Thyroid gland (tissue), 4 donors: ENCODE measurements at regions not wholly inside any gene's neighbourhood (a gene's known extent, or its start where the extent isn't known, plus 50 kb on each side); places are given as distances from the start of the nearest gene placed in this dataset.
"Not testable (repeated sequence)": the region's sequence is repeated elsewhere in the genome, so short reads cannot be mapped to it uniquely, and the experiment has no call there.

Experiments used
- DNase-seq, 2 donors: peaks; one replicate each; pipeline ENCODE4 v3.0.0-alpha.2; 2019
- H3K27ac ChIP-seq, 3 donors: fragments of 200-600 bp; sonication (generic); 1 replicate in 2 of 3; 2 replicates in 1 of 3; pipeline ENCODE4 v1.5.1; 2016 to 2019; ENCODE audit warnings: mild to moderate bottlenecking in 1 of 3, moderate library complexity in 1 of 3
- H3K27me3 ChIP-seq: fragments of 200-600 bp; sonication (generic); one replicate; pipeline ENCODE4 v1.5.1; 2019
- H3K36me3 ChIP-seq, 2 donors: fragments of 200-600 bp; sonication (generic); one replicate each; pipeline ENCODE4 v1.5.1; 2016 to 2019
- H3K4me1 ChIP-seq, 2 donors: fragments of 200-600 bp; sonication (generic); one replicate each; pipeline ENCODE4 v1.5.1; 2017 to 2019
- H3K4me3 ChIP-seq, 3 donors: fragments of 200-600 bp; sonication (generic); replicated peaks in 1 of 3; 1 replicate in 2 of 3; 2 replicates in 1 of 3; pipeline ENCODE4 v1.5.1; 2016; ENCODE audit warnings: mild to moderate bottlenecking in 1 of 3
- H3K9me3 ChIP-seq: fragments of 200-600 bp; sonication (generic); one replicate; pipeline ENCODE4 v1.5.1; 2017
- CTCF ChIP-seq, 6 experiments: fragments of 200-600 bp in 3 of 6; fragments of 450-650 bp in 3 of 6; sonication (generic) in 3 of 6; IDR thresholded peaks; one replicate each; pipeline ENCODE4 v1.5.1; 2016 to 2019; ENCODE audit warnings: antibody characterized with exemption in 6 of 6, mild to moderate bottlenecking in 2 of 6, inconsistent platforms in 1 of 6, moderate library complexity in 1 of 6
- POLR2A ChIP-seq, 2 donors: fragments of 450-650 bp; IDR thresholded peaks; one replicate each; pipeline ENCODE4 v1.6.1; 2017; ENCODE audit warnings: antibody characterized with exemption in 2 of 2, mild to moderate bottlenecking in 2 of 2, moderate library complexity in 1 of 2
- WGBS, 2 donors: methylation state at CpG; one replicate each; pipeline ENCODE4 v1.1.5; 2017; 5-methylcytosine and 5-hydroxymethylcytosine counted together
- intact Hi-C: fragments of 100-400 bp; cut with DNase I; formaldehyde crosslinking; loops from one replicate; pipeline ENCODE4 v1.15.1; 2023

GRCh38 chr3:21919383-21919782, 168.4 kb upstream of the ZNF385D start:
- WGBS, 2 donors: 74 to 78% methylated on average over 2 of the region's 2 CpGs
- intact Hi-C loops: no loop called here
- no peaks in the 10 kb centered on the region for H3K4me1 ChIP-seq
- no peak for TF ChIP-seq POLR2A (IDR thresholded peaks at IDR 0.05)
- TF ChIP-seq CTCF (IDR thresholded peaks at IDR 0.05): no peak
- no peak for DNase-seq
- H3K4me3 ChIP-seq: no peak overlapping the region
- H3K27ac ChIP-seq: no peak overlapping the region
- no peaks in the 10 kb centered on the region for H3K36me3 ChIP-seq
- no peaks in the 10 kb centered on the region for H3K27me3 ChIP-seq
- H3K9me3 ChIP-seq: no peaks in the 10 kb centered on the region

GRCh38 chr3:21920421-21920861, 169.4 kb upstream of the ZNF385D start:
- WGBS, 2 donors: 89 to 91% methylated on average over 1 of the region's 1 CpG
- DNase-seq: no peak
- no peaks in the 10 kb centered on the region for H3K9me3 ChIP-seq
- no peaks in the 10 kb centered on the region for H3K4me1 ChIP-seq
- no peak overlapping the region for H3K4me3 ChIP-seq
- TF ChIP-seq POLR2A (IDR thresholded peaks at IDR 0.05) (no peak), CTCF (IDR thresholded peaks at IDR 0.05) (no peak)
- no peak overlapping the region for H3K27ac ChIP-seq
- intact Hi-C loops: no loop called here
- no peaks in the 10 kb centered on the region for H3K27me3 ChIP-seq
- no peaks in the 10 kb centered on the region for H3K36me3 ChIP-seq

GRCh38 chr3:21923156-21923555, 172.1 kb upstream of the ZNF385D start:
- H3K4me1 ChIP-seq, H3K27me3 ChIP-seq, H3K4me3 ChIP-seq, DNase-seq, H3K27ac ChIP-seq, intact Hi-C loops, H3K36me3 ChIP-seq, H3K9me3 ChIP-seq: not testable (repeated sequence)
- WGBS, 2 donors: 85% methylated on average over 1 of the region's 1 CpG

- 61 to 68% methylated on average over 3 of the region's 3 CpGs for WGBS, 2 donors
These were observed 176.3 kb upstream of the ZNF385D start for GRCh38 chr3:21927261-21927660.

GRCh38 chr3:21934591-21934990, 183.6 kb upstream of the ZNF385D start:
- DNase-seq: no peak
- no peak for TF ChIP-seq CTCF (IDR thresholded peaks at IDR 0.05)
- TF ChIP-seq POLR2A (IDR thresholded peaks at IDR 0.05): no peak
- H3K9me3 ChIP-seq: no peaks in the 10 kb centered on the region

More at GRCh38 chr3:21927261-21927660, 176.3 kb upstream of the ZNF385D start:
- DNase-seq: no peak
- no peak overlapping the region for H3K27ac ChIP-seq
- TF ChIP-seq CTCF (IDR thresholded peaks at IDR 0.05) (no peak), POLR2A (IDR thresholded peaks at IDR 0.05) (no peak)
- no peaks in the 10 kb centered on the region for H3K27me3 ChIP-seq
- no peaks in the 10 kb centered on the region for H3K36me3 ChIP-seq
- H3K4me3 ChIP-seq: no peak overlapping the region
- H3K4me1 ChIP-seq: no peaks in the 10 kb centered on the region
- no peaks in the 10 kb centered on the region for H3K9me3 ChIP-seq
- intact Hi-C loops: no loop called here

GRCh38 chr3:21936207-21936606, 185.2 kb upstream of the ZNF385D start:
- no peaks in the 10 kb centered on the region for H3K27me3 ChIP-seq
- intact Hi-C loops: no loop called here
- 95% methylated on average over 2 of the region's 2 CpGs for WGBS, 2 donors
- TF ChIP-seq POLR2A (IDR thresholded peaks at IDR 0.05) (no peak), CTCF (IDR thresholded peaks at IDR 0.05) (no peak)
- H3K27ac ChIP-seq: no peak overlapping the region
- H3K36me3 ChIP-seq: no peaks in the 10 kb centered on the region
- H3K4me3 ChIP-seq: no peak overlapping the region
- H3K4me1 ChIP-seq: no peaks in the 10 kb centered on the region
- no peak for DNase-seq
- no peaks in the 10 kb centered on the region for H3K9me3 ChIP-seq

More at GRCh38 chr3:21934591-21934990, 183.6 kb upstream of the ZNF385D start:
- Histone ChIP-seq H3K4me3 (no peak overlapping the region), H3K4me1 (no peaks in the 10 kb centered on the region), H3K27ac (no peak overlapping the region), H3K36me3 (no peaks in the 10 kb centered on the region), H3K27me3 (no peaks in the 10 kb centered on the region)
- intact Hi-C loops: no loop called here
